ENCODE measurements at regions not wholly inside any gene's neighbourhood (a gene's known extent, or its start where the extent isn't known, plus 50 kb on each side); places are given as distances from the start of the nearest gene placed in this dataset.

GRCh38 chr6:91453224-91453878 lies 866.5 kb upstream of the MAP3K7 start:
- TF ChIP-seq CTCF (conservative IDR thresholded peaks at IDR 0.05 in 1 of 2, IDR thresholded peaks at IDR 0.05 in 1 of 2; ENCODE audit: extremely low read depth in 1 of 2, insufficient read depth in 1 of 2, low read depth in 1 of 2, low read length in 2 of 2) = no peak
- TF ChIP-seq EZH2 (IDR thresholded peaks at IDR 0.05; ENCODE audit: borderline replicate concordance, low read length) = no peak

Measured in mammary epithelial cell (primary cell).